Esophagus muscularis mucosa (tissue), 2 donors: ENCODE measurements at regions not wholly inside any gene's neighbourhood (a gene's known extent, or its start where the extent isn't known, plus 50 kb on each side); places are given as distances from the start of the nearest gene placed in this dataset.

Experiments
- EP300 ChIP-seq: sonication (generic); formaldehyde crosslinking; IDR thresholded peaks from one replicate; pipeline ENCODE4 v1.6.1; 2017; ENCODE audit warnings: antibody characterized with exemption
- POLR2A ChIP-seq: fragments of 450-650 bp; IDR thresholded peaks from one replicate; pipeline ENCODE4 v1.6.1; 2017; ENCODE audit warnings: antibody characterized with exemption, moderate library complexity, mild to moderate bottlenecking, low read depth

- TF ChIP-seq EP300: no peak
- no peak for TF ChIP-seq POLR2A
These were observed 58.6 kb upstream of the NLK start for GRCh38 chr17:27983853-27984252.
